Amygdala (tissue), 56 donors: ENCODE measurements at regions not wholly inside any gene's neighbourhood (a gene's known extent, or its start where the extent isn't known, plus 50 kb on each side); places are given as distances from the start of the nearest gene placed in this dataset.

Experiments used
- DNase-seq, 56 donors: peaks; one replicate each; lab custom pipeline; 2025; lab: John Stamatoyannopoulos, UW

DNA sequence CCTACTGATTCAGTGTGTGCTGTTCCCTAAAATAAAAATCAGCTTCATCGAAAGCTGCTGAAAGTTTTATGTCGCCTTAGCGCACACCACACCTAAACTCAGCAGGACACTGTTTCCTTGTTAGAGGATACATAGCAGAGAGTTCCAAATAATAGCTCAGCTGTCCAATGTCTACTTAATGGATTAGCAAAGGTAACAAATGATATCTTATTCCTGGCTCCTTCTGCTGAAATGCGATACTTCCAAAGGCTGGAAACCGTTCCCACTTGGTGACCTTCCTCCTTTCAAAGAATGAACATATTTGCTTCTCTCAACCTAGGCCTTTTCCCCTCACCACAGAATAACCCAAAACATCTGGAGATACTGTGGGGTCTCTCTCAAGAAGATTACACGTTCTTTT is 189.5 kb upstream of the GMDS start:
- DNase-seq: no peak

DNA sequence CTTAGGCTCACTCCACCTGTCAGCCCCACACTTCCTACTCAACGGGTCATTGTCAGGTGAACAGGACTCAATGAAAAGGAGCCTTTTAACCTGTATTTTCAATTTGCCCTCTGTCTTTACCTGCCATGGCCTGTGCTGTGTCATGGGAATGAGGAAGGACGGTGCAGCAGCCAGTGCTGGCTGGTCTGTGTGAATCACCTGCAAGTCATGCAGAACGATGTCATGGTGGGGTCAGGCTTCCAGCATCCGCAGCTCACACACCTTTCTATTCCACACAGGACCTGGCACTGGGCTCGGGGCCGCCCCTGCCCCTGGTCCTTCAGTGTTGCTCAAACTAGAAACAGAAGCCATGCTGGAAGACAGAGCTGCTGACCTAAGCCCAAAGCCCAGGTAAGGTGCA is 188.7 kb upstream of the GMDS start:
- no peak for DNase-seq

DNA sequence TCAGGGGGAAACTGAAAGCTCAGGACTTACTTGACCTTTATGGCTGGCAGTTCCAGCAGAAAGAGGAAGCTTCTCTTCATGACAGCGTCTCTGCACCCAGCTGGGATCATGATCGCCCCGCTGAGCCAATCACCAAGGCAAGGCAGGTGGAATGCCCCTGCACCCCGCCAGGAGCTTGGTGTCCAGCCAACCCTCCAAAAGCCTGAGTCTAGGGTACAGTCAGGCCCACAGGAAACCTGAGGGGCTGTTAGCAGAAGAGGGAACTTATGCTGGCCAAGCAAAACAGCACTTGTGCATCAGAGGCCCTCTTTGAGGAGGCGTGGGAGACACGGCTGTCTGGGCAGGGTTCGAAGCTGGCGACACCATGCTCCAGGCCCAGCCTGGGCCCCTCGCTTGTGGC is 188.3 kb upstream of the GMDS start:
- DNase-seq: no peak

DNA sequence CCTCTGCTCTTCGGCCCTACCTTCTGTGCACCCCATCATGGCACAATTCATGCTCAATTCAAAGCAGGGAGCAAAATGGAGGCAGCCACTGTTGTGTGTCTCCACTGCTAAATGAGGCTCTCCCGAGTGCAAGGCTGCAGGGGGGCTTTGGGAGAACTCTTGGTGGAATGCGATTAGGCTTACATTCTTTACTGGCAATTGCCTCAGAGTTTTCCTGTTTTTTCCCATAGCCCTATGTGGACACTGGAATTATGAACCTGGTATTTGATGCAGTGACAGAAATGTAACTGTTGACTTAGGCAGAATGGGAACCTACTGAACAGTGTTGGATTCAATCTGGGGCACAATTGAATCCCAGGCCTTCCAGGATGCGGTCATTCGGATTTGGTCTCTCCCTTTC is 187.9 kb upstream of the GMDS start:
- no peak for DNase-seq

DNA sequence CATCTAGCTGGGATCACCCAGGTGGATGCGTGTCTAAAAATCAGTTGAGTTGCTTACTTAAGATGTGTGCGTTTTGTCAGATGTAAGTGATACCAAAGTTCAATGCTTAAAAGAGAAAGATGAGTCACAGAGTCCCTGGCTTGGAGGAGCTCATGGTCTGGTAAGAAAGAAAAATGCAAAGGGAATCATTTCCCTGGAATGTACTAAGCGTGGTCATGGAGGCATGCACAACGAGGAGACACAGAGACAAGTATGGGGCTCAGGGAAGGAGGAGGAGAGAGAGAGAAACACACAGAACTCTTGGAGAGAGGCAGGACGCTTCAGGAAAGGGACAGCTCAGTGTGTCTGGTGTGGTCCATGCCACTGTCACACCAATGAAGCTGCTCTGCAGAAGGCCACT is 186.9 kb upstream of the GMDS start:
- DNase-seq: no peak

DNA sequence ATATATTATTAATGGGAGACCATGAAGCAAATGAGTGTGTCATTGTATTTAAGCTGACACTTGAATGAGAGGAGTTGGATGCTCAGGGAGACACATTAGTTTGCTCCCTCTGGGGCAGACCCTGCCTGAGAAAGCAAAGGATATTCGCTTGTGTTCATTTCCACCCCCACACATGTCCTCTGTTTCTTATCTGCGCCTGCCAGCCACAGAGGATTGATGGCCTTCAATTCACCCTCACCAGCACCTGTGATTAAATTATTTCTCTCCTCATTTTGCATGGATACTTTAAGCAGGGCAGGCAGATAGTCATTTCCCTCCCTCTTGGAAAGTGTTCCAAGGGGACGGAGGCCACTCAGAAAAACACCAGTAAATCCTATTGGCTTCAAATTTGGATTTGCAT is 185.2 kb upstream of the GMDS start:
- DNase-seq: no peak

DNA sequence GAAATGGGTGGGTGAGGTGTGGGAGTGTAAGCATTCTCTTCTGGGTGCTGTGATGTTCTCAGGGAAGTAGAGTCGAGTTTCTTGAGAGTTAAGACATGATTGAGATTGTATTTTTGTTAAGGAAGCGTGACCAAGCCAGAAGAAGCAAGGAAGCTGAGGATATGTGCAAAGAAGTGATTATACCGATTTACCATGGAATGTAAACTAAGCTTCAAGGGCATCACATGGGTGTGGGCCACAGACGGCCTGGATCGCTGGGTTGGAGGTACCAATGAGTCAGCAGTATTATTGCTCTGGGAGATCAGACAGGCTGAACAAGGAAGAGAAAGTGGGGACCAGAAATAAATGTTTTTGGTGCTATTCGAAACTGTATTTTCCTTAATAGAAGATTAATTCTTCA is 184.1 kb upstream of the GMDS start:
- DNase-seq: no peak

DNA sequence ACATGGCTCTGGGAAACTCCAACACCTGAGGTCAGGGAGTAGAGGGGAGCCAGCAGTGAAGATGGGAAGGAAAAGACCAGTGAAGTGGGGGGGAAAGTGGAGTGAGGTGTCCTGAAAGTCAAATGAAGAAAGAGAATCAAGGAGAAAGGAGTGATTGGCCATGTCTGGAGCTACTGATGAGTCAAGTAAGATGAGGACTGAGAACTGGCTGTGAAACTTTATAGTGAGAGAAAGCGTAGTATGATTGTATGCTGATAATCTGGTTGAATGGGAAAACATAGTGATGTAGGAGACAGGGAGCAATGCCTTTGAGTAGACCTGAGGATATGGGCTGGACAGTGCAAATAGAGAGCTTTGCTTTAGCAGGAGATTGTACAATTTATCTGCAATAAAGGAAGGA is 183.6 kb upstream of the GMDS start:
- DNase-seq: no peak

DNA sequence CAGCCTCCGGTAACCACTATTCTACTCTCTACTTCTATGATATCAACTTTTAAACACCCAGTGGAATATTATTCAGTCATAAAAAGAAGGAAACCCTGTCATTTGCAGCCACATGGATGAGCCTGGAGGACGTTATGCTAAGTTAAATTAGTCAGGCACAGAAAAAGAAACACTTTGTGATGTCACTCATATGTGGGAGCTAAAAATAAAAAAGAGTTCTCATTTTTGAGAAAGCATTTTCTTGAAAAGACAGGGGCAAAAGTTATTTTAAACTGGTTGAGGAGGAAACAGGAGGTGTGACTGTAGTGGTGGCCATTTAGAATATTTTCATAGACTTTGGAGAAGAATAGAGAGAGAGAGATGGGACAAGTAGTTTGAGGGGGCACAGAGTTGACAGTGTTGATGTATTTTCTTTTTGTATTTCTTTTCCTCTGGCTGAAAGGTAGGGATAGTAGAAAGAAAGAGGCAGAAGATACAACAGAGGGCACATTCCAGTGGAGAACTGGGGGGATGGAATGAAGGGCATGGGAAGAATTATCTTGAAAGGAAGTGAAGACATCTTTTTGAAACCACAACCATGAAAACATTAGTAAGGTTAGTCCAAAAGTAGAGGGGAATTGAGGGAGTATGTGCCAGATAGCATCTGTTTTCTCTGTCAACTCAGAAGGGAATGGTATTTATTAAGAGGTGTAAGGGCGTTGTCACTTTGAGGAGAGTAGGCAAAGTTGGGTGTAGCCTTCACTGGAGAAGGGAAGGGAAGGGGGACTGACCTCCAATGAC is 181.3 kb upstream of the GMDS start:
- no peak for DNase-seq

DNA sequence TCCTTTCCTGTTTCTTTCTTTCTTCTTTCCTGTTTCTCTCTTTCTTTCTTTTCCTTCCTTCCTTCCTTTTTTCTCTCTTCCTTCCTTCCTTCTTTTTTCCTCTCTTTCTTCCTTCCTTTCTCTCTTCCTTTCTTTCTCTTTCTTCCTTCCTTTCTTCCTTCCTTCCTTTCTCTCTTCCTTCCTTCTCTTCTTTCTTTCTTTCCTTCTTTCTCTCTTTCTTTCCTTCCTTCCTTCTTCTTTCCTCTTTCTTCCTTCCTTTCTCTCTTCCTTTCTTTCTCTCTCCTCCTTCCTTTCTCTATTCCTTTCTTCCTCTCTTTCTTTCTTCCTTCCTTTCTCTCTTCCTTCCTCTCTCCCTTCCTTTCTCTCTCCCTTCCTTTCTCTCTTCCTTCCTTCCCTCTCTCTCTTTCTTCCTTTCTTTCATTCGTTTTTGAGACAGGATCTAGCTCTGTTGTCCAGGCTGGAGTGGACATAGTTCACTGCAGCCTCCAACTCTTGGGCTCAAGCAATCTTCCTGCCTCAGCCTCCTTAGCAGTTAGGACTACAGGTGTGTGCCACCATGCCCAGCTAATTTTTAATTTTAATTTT is 170.8 kb upstream of the GMDS start:
- DNase-seq: no peak

DNA sequence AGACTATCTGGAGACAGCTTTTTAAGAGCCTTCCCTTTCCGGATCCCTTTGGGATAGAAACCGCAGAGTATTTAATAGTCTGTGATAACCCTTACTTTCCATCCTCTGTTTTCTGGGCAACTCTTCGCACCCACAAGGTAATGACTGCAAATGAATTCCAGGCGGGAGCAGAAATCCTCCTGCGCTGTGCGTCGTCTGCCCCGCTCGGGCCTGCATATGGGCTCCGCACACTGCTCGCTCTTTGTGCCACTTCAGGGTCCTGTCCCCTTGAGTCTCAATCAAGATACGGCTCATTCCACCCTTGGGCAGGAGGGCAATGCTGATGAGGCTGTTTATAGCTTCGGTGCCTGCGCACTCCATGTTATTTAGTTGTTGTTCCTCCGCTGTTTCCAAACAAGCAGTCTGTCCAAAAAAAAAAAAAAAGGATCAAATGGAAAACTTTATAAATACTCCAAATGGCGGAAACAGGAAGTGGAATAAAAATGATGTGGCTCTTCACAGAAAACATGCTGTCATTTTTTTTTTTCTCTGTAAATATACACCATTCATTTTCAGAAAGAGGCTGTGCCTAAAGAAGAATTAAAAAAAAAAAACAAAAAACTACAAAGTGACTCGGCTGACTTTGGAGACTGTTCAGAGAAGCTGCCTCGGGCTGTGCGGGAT is 169.6 kb upstream of the GMDS start:
- DNase-seq: no peak

DNA sequence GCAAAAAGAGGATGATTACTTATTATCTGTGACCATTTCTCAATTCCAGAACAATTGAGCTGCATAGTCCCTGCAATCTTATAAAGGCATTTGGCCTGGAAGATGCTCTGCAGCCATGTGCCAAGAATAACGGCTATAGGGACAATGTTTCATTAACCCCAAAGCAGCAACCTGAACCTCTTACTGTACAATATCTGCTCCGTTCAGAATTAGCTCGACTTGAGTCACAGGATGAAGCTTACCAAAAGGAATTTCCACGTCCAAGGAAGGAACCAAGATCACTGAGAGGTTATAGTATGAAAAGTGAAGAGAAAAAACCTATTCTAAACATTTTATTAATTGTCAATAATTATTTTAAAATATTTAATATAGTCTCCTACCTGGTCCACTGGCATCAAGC is 167.3 kb upstream of the GMDS start:
- no peak for DNase-seq

DNA sequence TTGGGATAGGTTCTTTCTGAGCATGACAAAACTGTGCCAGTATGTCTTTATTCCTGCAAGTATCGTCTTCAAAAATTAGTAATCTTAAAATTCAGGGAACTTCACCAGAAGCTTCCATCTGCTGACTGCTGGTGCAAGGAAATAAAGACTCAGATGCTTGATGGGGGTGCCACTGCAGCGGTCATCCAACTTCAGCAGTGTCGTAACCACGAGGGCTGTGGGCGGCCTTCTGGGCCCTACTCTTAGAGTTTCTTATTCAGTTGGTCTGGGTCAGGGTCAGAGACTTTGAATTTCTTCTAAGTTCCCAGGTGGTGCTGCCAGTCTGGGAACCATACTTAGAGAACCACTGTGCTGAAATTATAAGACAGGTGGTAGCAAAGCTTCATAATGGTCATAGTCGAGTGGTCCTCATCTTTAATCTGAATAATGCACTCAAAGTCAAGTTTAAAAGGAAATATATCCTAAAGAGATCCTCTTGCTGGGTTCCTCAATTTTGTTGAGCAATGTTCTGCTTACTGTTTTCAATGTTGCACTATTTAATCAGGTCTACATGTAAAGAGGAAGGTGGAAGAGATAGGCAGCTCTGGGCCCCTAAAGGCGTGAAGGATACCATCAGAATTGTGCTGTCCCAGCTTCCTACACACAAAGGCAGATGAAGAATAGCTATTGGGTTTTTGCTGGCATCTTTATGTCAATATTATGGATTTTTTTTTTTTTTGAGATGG is 165.4 kb upstream of the GMDS start:
- no peak for DNase-seq

DNA sequence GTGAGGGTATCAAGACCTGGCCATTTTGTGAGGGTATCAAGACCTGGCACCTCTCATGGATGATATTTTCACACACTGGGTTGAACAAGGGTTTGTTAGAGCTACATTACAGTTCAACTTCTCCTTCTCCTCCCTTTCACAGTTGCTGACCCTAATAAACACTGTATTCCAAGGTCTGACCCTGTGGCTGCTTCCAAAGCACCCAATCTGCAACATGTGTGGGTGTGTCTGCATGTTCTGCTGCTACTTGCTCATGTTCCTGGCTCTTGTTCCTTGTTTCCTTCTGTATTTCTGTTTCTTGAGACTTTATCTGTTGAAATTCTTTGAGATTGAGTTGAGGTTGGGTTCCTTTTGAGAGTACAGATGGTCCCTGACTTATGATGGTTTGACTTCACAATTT is 162.1 kb upstream of the GMDS start:
- DNase-seq: no peak

DNA sequence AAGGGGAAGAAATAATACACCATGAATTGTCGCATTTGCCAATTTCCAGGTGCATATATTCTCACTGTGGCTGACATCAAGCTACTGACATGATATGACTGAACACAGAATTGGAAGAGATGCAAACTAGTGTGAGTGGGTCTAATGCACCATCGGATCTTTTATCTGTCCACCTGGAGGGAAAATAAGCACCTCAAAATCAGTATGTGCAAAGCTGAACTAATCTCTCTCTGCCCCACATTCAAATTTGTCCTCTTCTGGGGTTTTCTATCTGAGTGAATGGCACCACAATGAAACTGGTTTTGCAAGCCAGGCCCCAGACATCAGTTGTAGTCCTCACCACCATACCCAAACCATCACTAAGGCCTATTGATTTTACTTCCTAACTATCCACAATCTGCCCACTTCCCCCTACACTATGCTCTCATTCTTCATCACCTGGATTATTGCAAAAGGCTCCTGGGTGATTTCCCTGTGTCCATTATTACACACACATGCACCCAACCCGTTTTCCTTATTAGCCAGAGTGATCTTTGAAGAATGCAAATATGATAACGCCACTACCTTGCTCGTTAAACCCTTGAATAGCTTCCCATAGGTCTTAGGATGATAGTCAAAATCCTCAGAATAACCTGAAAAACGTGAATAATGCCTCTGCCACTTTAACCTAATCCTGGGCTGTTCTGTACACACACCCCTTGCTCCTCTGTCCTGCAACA is 159.0 kb upstream of the GMDS start:
- DNase-seq: no peak

DNA sequence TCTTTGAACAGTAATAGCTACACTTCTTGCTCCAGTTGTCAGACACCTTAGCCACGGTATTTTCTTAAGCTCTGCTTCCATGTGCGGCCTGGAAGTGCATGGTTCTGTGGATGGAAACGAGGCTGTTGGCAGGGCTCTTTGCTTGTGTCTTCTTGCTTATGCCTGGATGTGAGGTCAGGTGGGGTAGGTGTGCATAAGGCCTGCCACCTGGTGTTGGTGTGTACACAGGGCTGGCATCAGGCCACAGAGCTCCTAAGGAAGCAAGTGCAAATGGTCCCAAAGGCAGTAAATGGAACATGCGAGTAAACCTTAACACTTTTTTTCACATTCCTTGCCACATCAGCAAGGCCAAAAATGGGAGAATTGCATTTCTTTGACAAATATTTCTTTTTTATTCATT is 158.1 kb upstream of the GMDS start:
- DNase-seq: no peak

DNA sequence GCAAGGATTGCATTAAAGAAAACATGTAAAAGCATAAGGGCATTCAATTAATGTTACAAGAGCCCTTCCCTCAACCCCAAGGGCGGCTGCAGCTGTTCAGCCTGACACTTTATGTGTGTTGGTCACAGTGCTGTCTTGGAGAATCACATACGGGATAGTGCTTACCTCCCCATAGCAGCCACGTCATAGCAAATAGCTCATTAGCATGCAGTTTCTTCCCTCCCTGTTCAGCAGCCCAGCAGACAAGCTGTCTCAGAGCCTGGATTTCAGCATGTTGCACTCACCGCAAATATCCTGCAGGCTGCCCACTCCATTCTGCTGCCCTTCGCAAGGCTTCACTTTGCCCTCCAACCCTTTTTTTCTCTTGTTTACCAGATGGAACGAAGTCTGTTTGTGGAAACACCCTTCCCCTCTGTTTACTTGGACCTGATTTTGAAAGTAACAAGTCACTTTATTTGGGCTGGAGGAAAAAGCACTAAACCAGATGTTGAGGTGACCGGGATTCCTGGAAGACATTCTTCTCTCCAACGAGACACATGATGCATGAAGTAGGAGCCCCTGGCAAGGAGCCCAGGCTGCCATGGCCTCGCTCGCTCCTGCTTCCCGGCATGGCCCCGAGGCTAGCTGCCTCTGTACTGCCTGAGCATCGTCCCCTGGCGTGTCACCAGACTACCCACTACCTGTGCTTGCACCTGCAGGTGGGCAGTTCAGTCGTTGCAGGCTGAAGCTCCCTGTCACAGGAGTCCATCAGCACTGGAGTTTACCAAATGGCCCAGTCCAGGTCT is 151.6 kb upstream of the GMDS start:
- DNase-seq: peak in 10 of 56 donors; percentile 1 to 16 (median 10)

DNA sequence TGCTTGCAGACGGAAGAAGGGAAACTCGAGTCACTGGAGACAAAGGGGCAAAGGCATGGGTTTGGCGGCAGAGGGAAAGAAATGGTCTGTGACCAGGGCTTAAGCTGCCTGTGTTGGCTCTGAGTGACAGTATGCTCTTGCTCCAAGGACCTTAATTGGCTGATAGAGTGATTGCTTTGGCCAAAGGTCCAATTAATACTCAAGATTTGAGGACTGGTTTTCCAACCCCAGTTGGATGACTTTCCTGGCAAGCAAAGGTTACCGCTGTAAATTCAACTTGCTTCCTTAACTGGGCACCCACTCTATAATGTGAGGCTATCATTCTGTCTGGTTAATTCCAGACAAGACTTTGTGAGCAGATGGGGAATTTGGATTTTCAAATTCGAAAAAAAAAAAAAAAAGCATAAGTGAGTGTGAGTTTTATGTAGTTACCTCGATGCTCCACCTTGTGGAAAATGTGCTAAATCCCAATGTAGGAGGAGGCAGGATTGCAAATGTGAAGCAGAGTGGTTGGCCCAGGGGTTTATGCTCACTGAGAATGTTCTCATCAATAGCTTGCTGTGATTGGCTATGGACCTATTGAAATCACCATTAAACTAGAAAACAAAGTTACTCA is 150.7 kb upstream of the GMDS start:
- no peak for DNase-seq

DNA sequence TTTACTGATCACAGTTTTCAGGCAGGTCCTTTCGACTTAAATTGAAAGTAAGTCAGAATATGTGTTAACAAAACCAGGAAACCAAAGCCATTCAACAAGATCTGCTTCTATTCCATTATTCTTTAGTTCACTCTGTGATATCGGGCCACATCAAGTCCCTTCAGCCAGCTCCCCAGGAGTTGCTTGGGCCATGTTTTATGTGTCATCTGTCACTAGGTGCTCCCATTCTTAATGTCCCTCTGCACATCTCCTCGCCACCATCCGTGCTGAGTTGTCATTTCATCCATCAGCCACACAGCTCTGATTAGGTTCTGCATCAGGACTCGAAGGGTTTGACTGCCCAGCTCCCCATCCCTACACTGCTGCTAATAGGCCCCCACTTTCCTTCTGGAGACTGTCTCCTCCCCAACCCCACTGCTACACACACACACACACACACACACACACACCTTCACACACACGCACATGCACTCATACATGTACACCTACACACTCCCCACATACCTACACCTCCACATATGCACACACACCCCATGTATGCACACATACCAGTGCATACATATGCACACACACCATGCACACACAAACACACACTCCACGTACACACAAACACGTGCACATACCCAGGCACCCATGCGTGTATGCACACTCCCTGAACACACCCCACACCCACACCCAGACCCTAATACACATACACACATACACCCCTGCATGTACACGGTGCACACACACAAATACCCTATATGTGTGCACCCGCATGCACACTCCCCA is 143.3 kb upstream of the GMDS start:
- DNase-seq: no peak
